ENCODE measurements at regions not wholly inside any gene's neighbourhood (a gene's known extent, or its start where the extent isn't known, plus 50 kb on each side); places are given as distances from the start of the nearest gene placed in this dataset.

GRCh38 chr10:71093531-71093930 lies 118.8 kb upstream of the UNC5B start:
- intact Hi-C loops (cut with micrococcal nuclease), result no loop called here
- Mint-ChIP-seq H3K27ac (no peak overlapping the region), H3K4me1 (no peaks in the 10 kb centered on the region), H3K9me3 (ENCODE audit: insufficient read depth) (peaks cover 2% of the 10 kb centered on the region), H3K27me3 (peaks cover 25% of the 10 kb centered on the region), H3K4me3 (no peak overlapping the region)
- Histone ChIP-seq H2AFZ (ENCODE audit: insufficient read depth, low read depth, low read length, poor library complexity, severe bottlenecking) (no peak overlapping the region), H3K9me3 (ENCODE audit: control extremely low read depth in 1 of 3, control insufficient read depth in 2 of 3, insufficient read depth in 1 of 3, low read length in 2 of 3) (peaks cover 0 to 12% (median 0%) of the 10 kb centered on the region in 3 donors), H3K36me3 (replicated peaks in 1 of 2; ENCODE audit: control extremely low read depth in 1 of 2, control insufficient read depth in 1 of 2, extremely low read depth in 1 of 2, insufficient read depth in 2 of 2, low read length in 1 of 2) (no peaks in the 10 kb centered on the region), H3K27ac (ENCODE audit: low read length in 2 of 2) (no peak overlapping the region), H3K9ac (ENCODE audit: low read length) (no peak overlapping the region), H4K20me1 (ENCODE audit: control insufficient read depth, insufficient read depth, low read length, poor library complexity, severe bottlenecking) (no peaks in the 10 kb centered on the region), H3K4me2 (replicated peaks; ENCODE audit: low read depth, low read length, poor library complexity, severe bottlenecking) (no peak overlapping the region), H3K79me2 (ENCODE audit: control insufficient read depth, insufficient read depth, low read length) (no peaks in the 10 kb centered on the region), H3K27me3 (replicated peaks in 1 of 4; ENCODE audit: control extremely low read depth in 1 of 4, control insufficient read depth in 3 of 4, insufficient read depth in 4 of 4, low read length in 3 of 4) (peaks cover 0 to 4% (median 0%) of the 10 kb centered on the region in 4 experiments), H3K4me1 (ENCODE audit: control insufficient read depth in 2 of 2, insufficient read depth in 2 of 2, low read length in 2 of 2) (no peaks in the 10 kb centered on the region), H3K4me3 (ENCODE audit: control extremely low read depth in 1 of 5, extremely low read depth in 1 of 5, insufficient read depth in 1 of 5, low read depth in 2 of 5, low read length in 4 of 5) (no peak overlapping the region)
- ChIA-PET POLR2A (no interaction called here), CTCF (no interaction called here)
- WGBS (ENCODE audit: insufficient coverage), result 80% methylated on average over 1 of the region's 2 CpGs
- DNase-seq (no peak), ATAC-seq (ENCODE audit: low read depth) (no peak)
- TF ChIP-seq EZH2 (IDR thresholded peaks at IDR 0.05; ENCODE audit: borderline replicate concordance, insufficient read depth, low read depth, low read length, poor library complexity, severe bottlenecking), result no peak
- TF ChIP-seq, protein P1, sequence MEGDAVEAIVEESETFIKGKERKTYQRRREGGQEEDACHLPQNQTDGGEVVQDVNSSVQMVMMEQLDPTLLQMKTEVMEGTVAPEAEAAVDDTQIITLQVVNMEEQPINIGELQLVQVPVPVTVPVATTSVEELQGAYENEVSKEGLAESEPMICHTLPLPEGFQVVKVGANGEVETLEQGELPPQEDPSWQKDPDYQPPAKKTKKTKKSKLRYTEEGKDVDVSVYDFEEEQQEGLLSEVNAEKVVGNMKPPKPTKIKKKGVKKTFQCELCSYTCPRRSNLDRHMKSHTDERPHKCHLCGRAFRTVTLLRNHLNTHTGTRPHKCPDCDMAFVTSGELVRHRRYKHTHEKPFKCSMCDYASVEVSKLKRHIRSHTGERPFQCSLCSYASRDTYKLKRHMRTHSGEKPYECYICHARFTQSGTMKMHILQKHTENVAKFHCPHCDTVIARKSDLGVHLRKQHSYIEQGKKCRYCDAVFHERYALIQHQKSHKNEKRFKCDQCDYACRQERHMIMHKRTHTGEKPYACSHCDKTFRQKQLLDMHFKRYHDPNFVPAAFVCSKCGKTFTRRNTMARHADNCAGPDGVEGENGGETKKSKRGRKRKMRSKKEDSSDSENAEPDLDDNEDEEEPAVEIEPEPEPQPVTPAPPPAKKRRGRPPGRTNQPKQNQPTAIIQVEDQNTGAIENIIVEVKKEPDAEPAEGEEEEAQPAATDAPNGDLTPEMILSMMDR (IDR thresholded peaks at IDR 0.05), result no peak

- Histone ChIP-seq H3K36me3 (replicated peaks in 1 of 2; ENCODE audit: control extremely low read depth in 1 of 2, control insufficient read depth in 1 of 2, extremely low read depth in 1 of 2, insufficient read depth in 2 of 2, low read length in 1 of 2) (no peaks in the 10 kb centered on the region), H4K20me1 (ENCODE audit: control insufficient read depth, insufficient read depth, low read length, poor library complexity, severe bottlenecking) (no peaks in the 10 kb centered on the region), H3K4me2 (replicated peaks; ENCODE audit: low read depth, low read length, poor library complexity, severe bottlenecking) (no peak overlapping the region), H3K9me3 (ENCODE audit: control extremely low read depth in 1 of 3, control insufficient read depth in 2 of 3, insufficient read depth in 1 of 3, low read length in 2 of 3) (peaks cover 0 to 12% (median 0%) of the 10 kb centered on the region in 3 donors), H3K27me3 (replicated peaks in 1 of 4; ENCODE audit: control extremely low read depth in 1 of 4, control insufficient read depth in 3 of 4, insufficient read depth in 4 of 4, low read length in 3 of 4) (peaks cover 0 to 4% (median 0%) of the 10 kb centered on the region in 4 experiments), H3K79me2 (ENCODE audit: control insufficient read depth, insufficient read depth, low read length) (no peaks in the 10 kb centered on the region), H3K4me3 (ENCODE audit: control extremely low read depth in 1 of 5, extremely low read depth in 1 of 5, insufficient read depth in 1 of 5, low read depth in 2 of 5, low read length in 4 of 5) (no peak overlapping the region), H2AFZ (ENCODE audit: insufficient read depth, low read depth, low read length, poor library complexity, severe bottlenecking) (no peak overlapping the region), H3K27ac (ENCODE audit: low read length in 2 of 2) (no peak overlapping the region), H3K9ac (ENCODE audit: low read length) (no peak overlapping the region), H3K4me1 (ENCODE audit: control insufficient read depth in 2 of 2, insufficient read depth in 2 of 2, low read length in 2 of 2) (no peaks in the 10 kb centered on the region)
- WGBS (ENCODE audit: insufficient coverage), result 93% methylated on average over 2 of the region's 4 CpGs
- Mint-ChIP-seq H3K9me3 (ENCODE audit: insufficient read depth) (peaks cover 2% of the 10 kb centered on the region), H3K4me1 (no peaks in the 10 kb centered on the region), H3K27ac (no peak overlapping the region), H3K4me3 (no peak overlapping the region), H3K27me3 (peaks cover 33% of the 10 kb centered on the region)
- DNase-seq (no peak), ATAC-seq (ENCODE audit: low read depth) (no peak)
- CTCF ChIA-PET, result no interaction called here
- intact Hi-C loops (cut with micrococcal nuclease), result no loop called here
- POLR2A ChIA-PET, result no interaction called here
- TF ChIP-seq EZH2 (IDR thresholded peaks at IDR 0.05; ENCODE audit: borderline replicate concordance, insufficient read depth, low read depth, low read length, poor library complexity, severe bottlenecking), result no peak
- TF ChIP-seq, protein P1 (IDR thresholded peaks at IDR 0.05), result no peak
Observed at GRCh38 chr10:71094712-71095390, 117.5 kb upstream of the UNC5B start.
